CD4-positive, alpha-beta T cell (primary cell): ENCODE measurements at regions not wholly inside any gene's neighbourhood (a gene's known extent, or its start where the extent isn't known, plus 50 kb on each side); places are given as distances from the start of the nearest gene placed in this dataset.

Source experiments
- ATAC-seq: fragments of 200-7000 bp; cut with Tn5 transposase; one replicate; pipeline ENCODE4 v1.10.0; 2022; ENCODE audit warnings: mild to moderate bottlenecking; ENCODE audit not compliant: poor library complexity
- CTCF ChIA-PET: fragments of 350-600 bp; sonication (Branson Sonifier 250); formaldehyde crosslinking; loops from one replicate; lab custom pipeline; 2021; ENCODE audit warnings: antibody characterized with exemption, inconsistent platforms; lab: Charles Lee
- POLR2A ChIA-PET: fragments of 350-600 bp; sonication (Branson Sonifier 250); formaldehyde crosslinking; loops from one replicate; lab custom pipeline; 2021; ENCODE audit warnings: antibody characterized with exemption, inconsistent platforms; lab: Charles Lee
- DNase-seq, 14 experiments: peaks; one replicate each; pipeline ENCODE4 v3.0.0-alpha.2; 2013 to 2020; ENCODE audit warnings: mixed read lengths in 2 of 14
- H3K27ac ChIP-seq, 2 donors: one replicate each; pipeline versions ENCODE4 v1.5.1 to v1.7.0; 2013; ENCODE audit warnings: low read length in 2 of 2, low read depth in 1 of 2, mild to moderate bottlenecking in 1 of 2
- H3K27me3 ChIP-seq, 2 experiments: 1 replicate in 1 of 2; 2 replicates in 1 of 2; pipeline versions ENCODE4 v1.6.1 to v1.7.0; 2013; ENCODE audit warnings: low read length in 2 of 2, control low read depth in 1 of 2, mild to moderate bottlenecking in 1 of 2, moderate library complexity in 1 of 2; ENCODE audit not compliant: insufficient read depth in 2 of 2, control insufficient read depth in 1 of 2
- H3K36me3 ChIP-seq: one replicate; pipeline ENCODE4 v1.6.1; 2013; ENCODE audit warnings: low read length, control low read depth; ENCODE audit not compliant: insufficient read depth
- H3K4me1 ChIP-seq: one replicate; pipeline ENCODE4 v1.6.1; 2013; ENCODE audit warnings: low read length, control low read depth; ENCODE audit not compliant: insufficient read depth
- H3K4me3 ChIP-seq: one replicate; pipeline ENCODE4 v1.5.1; 2013; ENCODE audit warnings: mild to moderate bottlenecking, low read length, moderate library complexity
- H3K9me3 ChIP-seq, 2 experiments: 1 replicate in 1 of 2; 2 replicates in 1 of 2; pipeline versions ENCODE4 v1.6.1 to v1.7.0; 2013; ENCODE audit warnings: low read length in 2 of 2, mild to moderate bottlenecking in 2 of 2, control low read depth in 1 of 2, moderate library complexity in 1 of 2; ENCODE audit not compliant: control insufficient read depth in 1 of 2, insufficient read depth in 1 of 2
- H3K27ac Mint-ChIP-seq: one replicate; pipeline ENCODE4 v1.8.0; 2020; ENCODE audit warnings: mixed read lengths
- H3K27me3 Mint-ChIP-seq: one replicate; pipeline ENCODE4 v1.8.0; 2021; ENCODE audit warnings: mixed read lengths
- H3K36me3 Mint-ChIP-seq: one replicate; pipeline ENCODE4 v1.8.0; 2021; ENCODE audit warnings: low read depth, mixed read lengths
- H3K4me1 Mint-ChIP-seq: one replicate; pipeline ENCODE4 v1.8.0; 2021; ENCODE audit warnings: low read depth, mixed read lengths
- H3K4me3 Mint-ChIP-seq: one replicate; pipeline ENCODE4 v1.8.0; 2020; ENCODE audit warnings: mild to moderate bottlenecking, mixed read lengths
- H3K9me3 Mint-ChIP-seq: one replicate; pipeline ENCODE4 v1.8.0; 2020; ENCODE audit warnings: mixed read lengths
- intact Hi-C, 2 experiments: fragments of 100-400 bp; cut with DNase I in 1 of 2; cut with micrococcal nuclease in 1 of 2; formaldehyde crosslinking; loops; one replicate each; pipeline versions ENCODE4 v1.15.1 to v1.9.0; 2023 to 2025; cut with DNase I, micrococcal nuclease
- TF ChIP-seq, protein P1 (sequence below): fragments of 200-600 bp; IDR thresholded peaks from one replicate; pipeline ENCODE4 v1.8.0; 2022; ENCODE audit warnings: antibody characterized with exemption, mild to moderate bottlenecking

DNA sequence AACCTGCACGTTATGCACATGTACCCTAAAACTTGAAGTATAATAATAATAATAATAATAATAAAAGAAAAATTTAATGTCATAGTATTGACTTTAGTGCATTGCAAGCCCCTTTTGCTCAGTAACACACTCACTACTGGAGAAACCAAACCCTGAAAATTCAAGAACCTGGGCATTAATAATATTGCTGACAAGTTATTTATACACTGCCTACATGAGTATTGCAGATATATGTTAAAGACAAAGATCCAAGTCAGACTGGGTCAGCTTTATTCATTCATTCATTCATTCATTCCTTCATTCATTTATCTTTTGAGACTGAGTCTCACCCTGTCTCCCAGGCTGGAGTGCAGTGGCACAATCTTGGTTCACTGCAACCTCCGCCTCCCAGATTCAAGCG lies 1711.2 kb downstream of the TP53TG3F start:
- H3K4me1 Mint-ChIP-seq: no peaks in the 10 kb centered on the region
- intact Hi-C loops: no loop called here
- peaks cover 11% of the 10 kb centered on the region for H3K9me3 Mint-ChIP-seq
- H3K4me3 Mint-ChIP-seq: no peak overlapping the region
- ATAC-seq: no peak
- TF ChIP-seq, protein P1, sequence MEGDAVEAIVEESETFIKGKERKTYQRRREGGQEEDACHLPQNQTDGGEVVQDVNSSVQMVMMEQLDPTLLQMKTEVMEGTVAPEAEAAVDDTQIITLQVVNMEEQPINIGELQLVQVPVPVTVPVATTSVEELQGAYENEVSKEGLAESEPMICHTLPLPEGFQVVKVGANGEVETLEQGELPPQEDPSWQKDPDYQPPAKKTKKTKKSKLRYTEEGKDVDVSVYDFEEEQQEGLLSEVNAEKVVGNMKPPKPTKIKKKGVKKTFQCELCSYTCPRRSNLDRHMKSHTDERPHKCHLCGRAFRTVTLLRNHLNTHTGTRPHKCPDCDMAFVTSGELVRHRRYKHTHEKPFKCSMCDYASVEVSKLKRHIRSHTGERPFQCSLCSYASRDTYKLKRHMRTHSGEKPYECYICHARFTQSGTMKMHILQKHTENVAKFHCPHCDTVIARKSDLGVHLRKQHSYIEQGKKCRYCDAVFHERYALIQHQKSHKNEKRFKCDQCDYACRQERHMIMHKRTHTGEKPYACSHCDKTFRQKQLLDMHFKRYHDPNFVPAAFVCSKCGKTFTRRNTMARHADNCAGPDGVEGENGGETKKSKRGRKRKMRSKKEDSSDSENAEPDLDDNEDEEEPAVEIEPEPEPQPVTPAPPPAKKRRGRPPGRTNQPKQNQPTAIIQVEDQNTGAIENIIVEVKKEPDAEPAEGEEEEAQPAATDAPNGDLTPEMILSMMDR: no peak
- Histone ChIP-seq H3K27ac (no peak overlapping the region), H3K36me3 (no peaks in the 10 kb centered on the region), H3K27me3 (no peaks in the 10 kb centered on the region), H3K4me3 (no peak overlapping the region), H3K4me1 (no peaks in the 10 kb centered on the region), H3K9me3 (peaks cover 4 to 34% of the 10 kb centered on the region in 2 experiments)
- POLR2A ChIA-PET: no interaction called here
- no peak overlapping the region for H3K27ac Mint-ChIP-seq
- CTCF ChIA-PET: no interaction called here
- no peaks in the 10 kb centered on the region for H3K27me3 Mint-ChIP-seq
- H3K36me3 Mint-ChIP-seq: no peaks in the 10 kb centered on the region
- no peak for DNase-seq

DNA sequence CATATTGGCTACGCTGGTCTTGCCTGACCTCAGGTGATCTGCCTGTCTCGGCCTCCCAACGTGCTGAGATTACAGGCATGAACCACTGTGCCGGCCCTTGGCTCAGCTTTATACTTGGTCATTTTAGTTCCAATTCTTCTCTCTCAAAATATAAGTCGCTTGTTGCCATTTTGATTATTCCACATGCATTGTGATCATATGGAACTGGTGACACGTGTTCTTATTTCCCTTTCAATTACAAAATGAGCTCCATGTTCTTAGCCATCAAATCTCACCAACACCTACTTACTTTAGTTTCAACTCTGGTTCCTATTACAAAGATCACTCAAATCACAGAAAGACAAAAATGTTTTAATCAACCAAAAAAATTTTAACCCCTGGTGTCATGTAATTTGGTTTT lies 1711.7 kb downstream of the TP53TG3F start:
- TF ChIP-seq, protein P1: no peak
- Histone ChIP-seq H3K27me3 (no peaks in the 10 kb centered on the region), H3K4me1 (no peaks in the 10 kb centered on the region), H3K9me3 (peaks cover 4 to 37% of the 10 kb centered on the region in 2 experiments), H3K36me3 (no peaks in the 10 kb centered on the region), H3K27ac (no peak overlapping the region), H3K4me3 (no peak overlapping the region)
- Mint-ChIP-seq H3K27ac (no peak overlapping the region), H3K4me1 (no peaks in the 10 kb centered on the region), H3K27me3 (no peaks in the 10 kb centered on the region), H3K36me3 (no peaks in the 10 kb centered on the region), H3K4me3 (no peak overlapping the region), H3K9me3 (peaks cover 11% of the 10 kb centered on the region)
- no peak for ATAC-seq
- intact Hi-C loops: no loop called here
- CTCF ChIA-PET: no interaction called here
- POLR2A ChIA-PET: no interaction called here
- DNase-seq: no peak

DNA sequence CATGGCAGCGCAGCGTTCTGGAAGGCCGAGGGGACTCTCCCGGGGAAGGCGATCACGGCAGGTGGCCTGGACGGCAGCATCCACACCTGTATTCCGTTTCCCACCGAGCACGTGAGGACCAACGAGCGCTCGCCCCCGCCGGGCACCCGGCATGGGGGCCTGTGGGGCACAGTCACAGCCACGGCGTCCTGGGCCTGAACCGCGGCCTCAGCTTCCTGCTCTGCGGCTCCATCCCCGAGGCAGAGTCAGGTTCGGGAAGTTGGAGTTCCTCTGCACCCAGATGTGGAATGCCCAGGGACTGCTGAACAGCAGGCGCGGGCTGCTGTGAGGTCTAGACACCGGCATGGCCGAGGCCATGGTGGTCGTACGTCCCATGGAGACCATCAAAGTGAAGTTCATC lies 1713.9 kb downstream of the TP53TG3F start:
- Mint-ChIP-seq H3K36me3 (no peaks in the 10 kb centered on the region), H3K4me3 (no peak overlapping the region), H3K4me1 (no peaks in the 10 kb centered on the region), H3K27me3 (no peaks in the 10 kb centered on the region), H3K9me3 (peaks cover 11% of the 10 kb centered on the region), H3K27ac (no peak overlapping the region)
- Histone ChIP-seq H3K4me3 (no peak overlapping the region), H3K27ac (no peak overlapping the region), H3K4me1 (no peaks in the 10 kb centered on the region), H3K36me3 (no peaks in the 10 kb centered on the region), H3K27me3 (no peaks in the 10 kb centered on the region), H3K9me3 (peaks cover 8 to 46% of the 10 kb centered on the region in 2 experiments)
- DNase-seq: peak in 1 of 14 experiments; percentile 3
- CTCF ChIA-PET: no interaction called here
- POLR2A ChIA-PET: no interaction called here
- TF ChIP-seq, protein P1: no peak
- intact Hi-C loops: no loop called here
- ATAC-seq: no peak
